ENCODE measurements at regions not wholly inside any gene's neighbourhood (a gene's known extent, or its start where the extent isn't known, plus 50 kb on each side); places are given as distances from the start of the nearest gene placed in this dataset.

GRCh38 chr9:17057729-17058128 is 77.1 kb upstream of the CNTLN start:
- no peak for DNase-seq (ENCODE audit: low read depth)
- no peak for TF ChIP-seq CTCF (IDR thresholded peaks at IDR 0.05; ENCODE audit: control insufficient read depth, insufficient read depth, low read depth, low read length, missing control alignments)
- H3K4me3 ChIP-seq (ENCODE audit: control insufficient read depth, low read depth, low read length) = no peak overlapping the region

DNA sequence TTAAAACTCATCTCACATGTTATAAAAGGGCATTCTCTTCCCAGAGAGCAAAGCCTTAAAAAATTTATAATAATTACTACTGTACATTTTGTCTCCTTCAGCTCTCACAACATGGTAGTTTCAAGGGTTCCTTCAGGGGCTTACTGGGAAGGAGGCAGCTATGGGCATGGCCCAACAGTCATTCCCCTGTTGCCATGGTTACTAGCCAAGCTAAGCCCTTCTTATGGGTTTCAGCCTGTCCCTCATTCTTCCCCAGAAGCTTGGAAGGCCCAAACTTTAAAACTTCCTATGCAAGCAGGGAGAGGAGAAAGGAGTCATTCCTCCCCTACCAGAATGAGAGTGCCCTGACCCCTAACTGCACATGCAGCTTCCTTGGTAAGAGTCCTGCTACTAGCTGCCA is 82.2 kb upstream of the CNTLN start:
- no peak for TF ChIP-seq CTCF (IDR thresholded peaks at IDR 0.05; ENCODE audit: control insufficient read depth, insufficient read depth, low read depth, low read length, missing control alignments)
- no peak overlapping the region for H3K4me3 ChIP-seq (ENCODE audit: control insufficient read depth, low read depth, low read length)
- DNase-seq (ENCODE audit: low read depth) = no peak

DNA sequence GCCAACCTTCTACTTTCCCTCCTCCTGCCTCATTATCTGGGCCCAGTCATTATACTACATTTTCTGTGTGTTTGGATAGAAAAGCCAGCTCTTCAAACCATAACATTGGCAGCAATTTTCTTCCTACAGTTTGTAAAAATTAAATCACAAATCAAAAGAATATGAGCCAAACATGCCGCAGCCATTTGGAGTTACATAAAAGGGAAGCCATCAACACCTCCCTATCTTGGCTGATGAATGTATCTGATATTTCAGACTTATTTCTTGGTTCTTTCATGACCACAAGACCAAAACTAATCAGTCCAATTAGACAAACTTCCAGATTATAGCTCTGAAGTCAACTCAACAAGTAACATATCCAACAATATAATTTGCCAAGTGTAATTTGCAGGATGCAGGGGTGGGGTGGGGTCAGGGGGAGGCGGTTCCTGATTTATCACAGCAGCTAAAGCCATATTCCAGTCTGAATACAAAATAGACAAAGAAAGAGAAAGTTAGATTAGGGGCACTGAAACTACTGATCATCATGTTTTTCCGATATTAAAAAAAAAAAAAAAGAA is 89.4 kb upstream of the CNTLN start:
- DNase-seq (ENCODE audit: low read depth) = no peak
- no peak overlapping the region for H3K4me3 ChIP-seq (ENCODE audit: control insufficient read depth, low read depth, low read length)
- TF ChIP-seq CTCF (IDR thresholded peaks at IDR 0.05; ENCODE audit: control insufficient read depth, insufficient read depth, low read depth, low read length, missing control alignments) = no peak

DNA sequence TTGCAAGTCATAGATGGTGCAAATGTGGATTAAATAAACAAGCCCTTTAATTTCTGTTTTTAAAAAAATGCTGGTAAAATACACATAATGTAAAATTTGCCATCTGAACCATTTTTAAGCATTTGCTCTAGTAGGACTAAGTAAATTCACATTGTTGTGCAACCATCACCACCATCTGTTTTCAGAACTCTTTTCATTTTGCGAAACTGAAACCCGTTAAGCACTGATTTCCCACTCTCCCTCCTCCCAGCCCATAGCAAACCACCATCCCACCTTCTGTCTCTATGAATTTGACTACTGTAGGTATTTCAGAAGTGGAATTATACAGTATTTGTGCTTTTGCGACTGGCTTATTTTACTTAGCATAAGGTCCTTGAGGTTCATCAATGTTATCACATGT is 103.3 kb upstream of the CNTLN start:
- DNase-seq (ENCODE audit: low read depth) = no peak
- no peak for TF ChIP-seq CTCF (IDR thresholded peaks at IDR 0.05; ENCODE audit: control insufficient read depth, insufficient read depth, low read depth, low read length, missing control alignments)

GRCh38 chr9:17025281-17025680 is 109.6 kb upstream of the CNTLN start:
- H3K4me3 ChIP-seq (ENCODE audit: control insufficient read depth, low read depth, low read length) = no peak overlapping the region
- no peak for DNase-seq (ENCODE audit: low read depth)
- no peak for TF ChIP-seq CTCF (IDR thresholded peaks at IDR 0.05; ENCODE audit: control insufficient read depth, insufficient read depth, low read depth, low read length, missing control alignments)

More for the DNA sequence above, 103.3 kb upstream of the CNTLN start:
- H3K4me3 ChIP-seq (ENCODE audit: control insufficient read depth, low read depth, low read length) = no peak overlapping the region

- no peak for DNase-seq (ENCODE audit: low read depth)
- no peak overlapping the region for H3K4me3 ChIP-seq (ENCODE audit: control insufficient read depth, low read depth, low read length)
- TF ChIP-seq CTCF (IDR thresholded peaks at IDR 0.05; ENCODE audit: control insufficient read depth, insufficient read depth, low read depth, low read length, missing control alignments) = no peak
Observed at GRCh38 chr9:17024129-17024528, 110.7 kb upstream of the CNTLN start.
